ENCODE measurements at regions not wholly inside any gene's neighbourhood (a gene's known extent, or its start where the extent isn't known, plus 50 kb on each side); places are given as distances from the start of the nearest gene placed in this dataset.
A peak's percentile ranks its signal among the peaks of the same experiment; 100 is the strongest.
"Not testable (repeated sequence)": the region's sequence is repeated elsewhere in the genome, so short reads cannot be mapped to it uniquely, and the experiment has no call there.

- DNase-seq (ENCODE audit: low read depth, low spot score): not testable (repeated sequence)
Observed at GRCh38 chr20:30295967-30296366, 961.5 kb upstream of the DEFB115 start.

GRCh38 chr20:30297878-30298595 lies 959.4 kb upstream of the DEFB115 start:
- not testable (repeated sequence) for DNase-seq (ENCODE audit: low read depth, low spot score)

GRCh38 chr20:30300220-30300642 lies 957.2 kb upstream of the DEFB115 start:
- DNase-seq (ENCODE audit: low read depth, low spot score): not testable (repeated sequence)

GRCh38 chr20:30302786-30303185 lies 954.7 kb upstream of the DEFB115 start:
- not testable (repeated sequence) for DNase-seq (ENCODE audit: low read depth, low spot score)

- not testable (repeated sequence) for DNase-seq (ENCODE audit: low read depth, low spot score)
Observed at GRCh38 chr20:30309938-30310337, 947.5 kb upstream of the DEFB115 start.

GRCh38 chr20:30310385-30310784 lies 947.1 kb upstream of the DEFB115 start:
- not testable (repeated sequence) for DNase-seq (ENCODE audit: low read depth, low spot score)

- not testable (repeated sequence) for DNase-seq (ENCODE audit: low read depth, low spot score)
Observed at GRCh38 chr20:30312220-30312619, 945.2 kb upstream of the DEFB115 start.

GRCh38 chr20:30313660-30314059 lies 943.8 kb upstream of the DEFB115 start:
- not testable (repeated sequence) for DNase-seq (ENCODE audit: low read depth, low spot score)

GRCh38 chr20:30316063-30316462 lies 941.4 kb upstream of the DEFB115 start:
- not testable (repeated sequence) for DNase-seq (ENCODE audit: low read depth, low spot score)

- not testable (repeated sequence) for DNase-seq (ENCODE audit: low read depth, low spot score)
Observed at GRCh38 chr20:30316532-30317299, 940.7 kb upstream of the DEFB115 start.

- DNase-seq (ENCODE audit: low read depth, low spot score): not testable (repeated sequence)
Observed at GRCh38 chr20:30333744-30334143, 923.7 kb upstream of the DEFB115 start.

- not testable (repeated sequence) for DNase-seq (ENCODE audit: low read depth, low spot score)
Observed at GRCh38 chr20:30337556-30337955, 919.9 kb upstream of the DEFB115 start.

GRCh38 chr20:30348932-30349331 lies 908.5 kb upstream of the DEFB115 start:
- DNase-seq (ENCODE audit: low read depth, low spot score): not testable (repeated sequence)

GRCh38 chr20:30356854-30357467 lies 900.5 kb upstream of the DEFB115 start:
- DNase-seq (ENCODE audit: low read depth, low spot score): not testable (repeated sequence)

- not testable (repeated sequence) for DNase-seq (ENCODE audit: low read depth, low spot score)
Observed at GRCh38 chr20:30361756-30362155, 895.7 kb upstream of the DEFB115 start.

GRCh38 chr20:30376430-30376766 lies 881.1 kb upstream of the DEFB115 start:
- not testable (repeated sequence) for DNase-seq (ENCODE audit: low read depth, low spot score)

GRCh38 chr20:30376767-30377658 lies 880.5 kb upstream of the DEFB115 start:
- peak; percentile 12 for DNase-seq (ENCODE audit: low read depth, low spot score)

GRCh38 chr20:30378317-30378716 lies 879.1 kb upstream of the DEFB115 start:
- not testable (repeated sequence) for DNase-seq (ENCODE audit: low read depth, low spot score)

- not testable (repeated sequence) for DNase-seq (ENCODE audit: low read depth, low spot score)
Observed at GRCh38 chr20:30378721-30379120, 878.7 kb upstream of the DEFB115 start.

GRCh38 chr20:30384841-30385240 lies 872.6 kb upstream of the DEFB115 start:
- not testable (repeated sequence) for DNase-seq (ENCODE audit: low read depth, low spot score)

GRCh38 chr20:30386099-30386498 lies 871.4 kb upstream of the DEFB115 start:
- not testable (repeated sequence) for DNase-seq (ENCODE audit: low read depth, low spot score)

Data from iPS DF 19.7 (cell line).